C4-2B (cell line): ENCODE measurements at regions not wholly inside any gene's neighbourhood (a gene's known extent, or its start where the extent isn't known, plus 50 kb on each side); places are given as distances from the start of the nearest gene placed in this dataset.

Source experiments
- ZFX ChIP-seq: fragments of 450-650 bp; IDR thresholded peaks from 2 replicates; pipeline ENCODE4 v1.6.1; 2017
- TF ChIP-seq, protein P1 (sequence below): fragments of 450-650 bp; conservative IDR thresholded peaks from 2 replicates; pipeline ENCODE4 v1.5.1; 2017; ENCODE audit warnings: mild to moderate bottlenecking

- TF ChIP-seq, protein P1, sequence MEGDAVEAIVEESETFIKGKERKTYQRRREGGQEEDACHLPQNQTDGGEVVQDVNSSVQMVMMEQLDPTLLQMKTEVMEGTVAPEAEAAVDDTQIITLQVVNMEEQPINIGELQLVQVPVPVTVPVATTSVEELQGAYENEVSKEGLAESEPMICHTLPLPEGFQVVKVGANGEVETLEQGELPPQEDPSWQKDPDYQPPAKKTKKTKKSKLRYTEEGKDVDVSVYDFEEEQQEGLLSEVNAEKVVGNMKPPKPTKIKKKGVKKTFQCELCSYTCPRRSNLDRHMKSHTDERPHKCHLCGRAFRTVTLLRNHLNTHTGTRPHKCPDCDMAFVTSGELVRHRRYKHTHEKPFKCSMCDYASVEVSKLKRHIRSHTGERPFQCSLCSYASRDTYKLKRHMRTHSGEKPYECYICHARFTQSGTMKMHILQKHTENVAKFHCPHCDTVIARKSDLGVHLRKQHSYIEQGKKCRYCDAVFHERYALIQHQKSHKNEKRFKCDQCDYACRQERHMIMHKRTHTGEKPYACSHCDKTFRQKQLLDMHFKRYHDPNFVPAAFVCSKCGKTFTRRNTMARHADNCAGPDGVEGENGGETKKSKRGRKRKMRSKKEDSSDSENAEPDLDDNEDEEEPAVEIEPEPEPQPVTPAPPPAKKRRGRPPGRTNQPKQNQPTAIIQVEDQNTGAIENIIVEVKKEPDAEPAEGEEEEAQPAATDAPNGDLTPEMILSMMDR = no peak
- TF ChIP-seq ZFX = no peak
Measured at GRCh38 chr1:99482750-99483149, 163.2 kb upstream of the PALMD start.
